Caki2 (cell line): ENCODE measurements at regions not wholly inside any gene's neighbourhood (a gene's known extent, or its start where the extent isn't known, plus 50 kb on each side); places are given as distances from the start of the nearest gene placed in this dataset.

ENCODE experiments used
- DNase-seq: peaks from one replicate; pipeline ENCODE4 v3.0.0-alpha.2; 2015; ENCODE audit warnings: low read depth
- in situ Hi-C: cut with HindIII; loops from 2 replicates; pipeline ENCODE4 v1.10.0; 2016; ENCODE audit warnings: low sequenced_read_pairs, low pct_unique_long_range_greater_than_20kb, mixed read lengths

- in situ Hi-C loops: no loop called here
- DNase-seq: no peak
These were observed 52.5 kb upstream of the TTC29 start for GRCh38 chr4:146998157-146998556.

GRCh38 chr4:147003956-147004809, 58.5 kb upstream of the TTC29 start:
- in situ Hi-C loops: no loop called here
- DNase-seq: no peak

- in situ Hi-C loops: no loop called here
- DNase-seq: no peak
These were observed 60.6 kb upstream of the TTC29 start for GRCh38 chr4:147006229-147006628.

GRCh38 chr4:147009875-147010274, 64.2 kb upstream of the TTC29 start:
- no peak for DNase-seq
- in situ Hi-C loops: no loop called here

- in situ Hi-C loops: no loop called here
- no peak for DNase-seq
These were observed 65.7 kb upstream of the TTC29 start for GRCh38 chr4:147011411-147011810.

- in situ Hi-C loops: no loop called here
- DNase-seq: no peak
These were observed 66.5 kb upstream of the TTC29 start for GRCh38 chr4:147012059-147012707.

GRCh38 chr4:147014946-147015345, 69.3 kb upstream of the TTC29 start:
- in situ Hi-C loops: no loop called here

GRCh38 chr4:147015491-147015890, 69.8 kb upstream of the TTC29 start:
- no peak for DNase-seq

More at GRCh38 chr4:147014946-147015345, 69.3 kb upstream of the TTC29 start:
- no peak for DNase-seq

GRCh38 chr4:147017081-147017480, 71.4 kb upstream of the TTC29 start:
- DNase-seq: no peak
- in situ Hi-C loops: no loop called here

More at GRCh38 chr4:147015491-147015890, 69.8 kb upstream of the TTC29 start:
- in situ Hi-C loops: no loop called here

- in situ Hi-C loops: no loop called here
- DNase-seq: peak; percentile 25
These were observed 73.4 kb upstream of the TTC29 start for GRCh38 chr4:147019091-147019490.

- in situ Hi-C loops: no loop called here
- no peak for DNase-seq
These were observed 74.8 kb upstream of the TTC29 start for GRCh38 chr4:147020456-147020855.

- no peak for DNase-seq
- in situ Hi-C loops: no loop called here
These were observed 79.4 kb upstream of the TTC29 start for GRCh38 chr4:147025042-147025441.

- no peak for DNase-seq
- in situ Hi-C loops: no loop called here
These were observed 83.6 kb upstream of the TTC29 start for GRCh38 chr4:147029296-147029695.

GRCh38 chr4:147034372-147034771, 88.7 kb upstream of the TTC29 start:
- in situ Hi-C loops: no loop called here
- DNase-seq: no peak

- DNase-seq: no peak
- in situ Hi-C loops: no loop called here
These were observed 91.4 kb upstream of the TTC29 start for GRCh38 chr4:147037069-147037468.

- DNase-seq: no peak
- in situ Hi-C loops: no loop called here
These were observed 94.4 kb upstream of the TTC29 start for GRCh38 chr4:147039976-147040575.

- in situ Hi-C loops: no loop called here
- DNase-seq: no peak
These were observed 95.2 kb upstream of the TTC29 start for GRCh38 chr4:147040874-147041273.

GRCh38 chr4:147041376-147041775, 95.7 kb upstream of the TTC29 start:
- in situ Hi-C loops: no loop called here
- DNase-seq: no peak

GRCh38 chr4:147042046-147042445, 96.4 kb upstream of the TTC29 start:
- in situ Hi-C loops: no loop called here
- no peak for DNase-seq
